DOHH2 (cell line): ENCODE measurements at regions not wholly inside any gene's neighbourhood (a gene's known extent, or its start where the extent isn't known, plus 50 kb on each side); places are given as distances from the start of the nearest gene placed in this dataset.

Source experiments
- H3F3A ChIP-seq: fragments of 200-600 bp; sonication (generic), shearing (Covaris generic); 2 replicates; pipeline ENCODE4 v1.6.0; 2016; ENCODE audit warnings: antibody characterized with exemption, mild to moderate bottlenecking; ENCODE audit not compliant: control insufficient read depth, insufficient read depth
- H3K27ac ChIP-seq: fragments of 200-600 bp; sonication (generic); 2 replicates; pipeline ENCODE4 v1.5.1; 2014; ENCODE audit warnings: low read depth, mild to moderate bottlenecking, low read length, moderate library complexity
- H3K27me3 ChIP-seq: fragments of 200-600 bp; sonication (generic); 2 replicates; pipeline ENCODE4 v1.6.1; 2014; ENCODE audit warnings: mild to moderate bottlenecking, low read length, mixed read lengths; ENCODE audit not compliant: control insufficient read depth
- H3K36me3 ChIP-seq: fragments of 200-600 bp; sonication (generic); 2 replicates; pipeline ENCODE4 v1.6.1; 2014; ENCODE audit warnings: mild to moderate bottlenecking, low read length, moderate library complexity, mixed read lengths; ENCODE audit not compliant: control insufficient read depth
- H3K4me1 ChIP-seq: fragments of 200-600 bp; sonication (generic); 2 replicates; pipeline ENCODE4 v1.6.1; 2014; ENCODE audit warnings: mild to moderate bottlenecking, low read length, mixed read lengths; ENCODE audit not compliant: control insufficient read depth
- H3K4me2 ChIP-seq: fragments of 200-600 bp; sonication (generic); 2 replicates; pipeline ENCODE4 v1.6.0; 2014; ENCODE audit warnings: mild to moderate bottlenecking, low read length, moderate library complexity
- H3K4me3 ChIP-seq: fragments of 200-600 bp; sonication (generic); 2 replicates; pipeline ENCODE4 v1.5.1; 2014; ENCODE audit warnings: mild to moderate bottlenecking, low read length, mixed read lengths
- H3K79me2 ChIP-seq: fragments of 200-600 bp; sonication (generic); 2 replicates; pipeline ENCODE4 v1.6.1; 2014; ENCODE audit warnings: mild to moderate bottlenecking, low read length, mixed read lengths; ENCODE audit not compliant: control insufficient read depth
- H3K9me2 ChIP-seq: fragments of 200-600 bp; sonication (generic); replicated peaks from 2 replicates; pipeline ENCODE4 v1.6.1; 2014; ENCODE audit warnings: mild to moderate bottlenecking, low read length, mixed read lengths; ENCODE audit not compliant: control insufficient read depth
- H3K9me3 ChIP-seq: fragments of 200-600 bp; sonication (generic); 2 replicates; pipeline ENCODE4 v1.6.1; 2014; ENCODE audit warnings: antibody characterized with exemption, low read length, mixed read lengths; ENCODE audit not compliant: control insufficient read depth, insufficient read depth
- H4K20me1 ChIP-seq: fragments of 200-600 bp; sonication (generic); 2 replicates; pipeline ENCODE4 v1.6.0; 2014; ENCODE audit warnings: low read depth, mild to moderate bottlenecking, antibody characterized with exemption, low read length, moderate library complexity; ENCODE audit not compliant: control insufficient read depth, insufficient read depth
- EZH2phosphoT487 ChIP-seq: fragments of 200-600 bp; sonication (generic); IDR thresholded peaks from 2 replicates; pipeline ENCODE4 v1.6.1; 2017; ENCODE audit warnings: borderline replicate concordance, mild to moderate bottlenecking, antibody characterized with exemption, low read length, moderate library complexity, mixed read lengths
- TF ChIP-seq, protein P1 (sequence below): fragments of 200-600 bp; sonication (generic); IDR thresholded peaks from one replicate; pipeline ENCODE4 v1.5.1; 2014; ENCODE audit warnings: antibody characterized with exemption, mild to moderate bottlenecking, low read depth, low read length; ENCODE audit not compliant: poor library complexity, severe bottlenecking

DNA sequence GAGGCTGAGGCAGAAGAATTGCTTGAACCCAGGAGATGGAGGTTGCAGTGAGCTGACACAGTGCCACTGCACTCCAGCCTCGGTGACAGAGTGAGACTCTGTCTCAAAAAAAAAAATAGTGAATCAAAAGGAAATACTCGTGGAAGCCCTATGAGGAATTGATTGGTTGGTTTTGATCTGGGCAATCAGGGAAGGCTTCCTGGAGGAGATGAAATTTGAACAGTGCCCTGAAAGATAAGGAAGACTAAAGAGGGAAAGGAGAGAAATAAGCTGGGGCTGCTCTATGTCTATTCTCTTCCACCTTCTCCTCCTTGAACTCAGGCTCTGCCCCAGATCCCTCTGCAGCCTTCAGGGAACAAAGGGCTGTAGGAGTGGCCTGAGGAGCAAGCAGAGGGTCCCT, 54.1 kb downstream of the IRF2BPL start:
- Histone ChIP-seq H3K4me2 (no peak overlapping the region), H3K9me3 (no peaks in the 10 kb centered on the region), H3K79me2 (no peaks in the 10 kb centered on the region), H3K4me3 (no peak overlapping the region), H3K9me2 (no peaks in the 10 kb centered on the region), H3K27ac (no peak overlapping the region), H3K36me3 (no peaks in the 10 kb centered on the region), H3K4me1 (peaks cover 4% of the 10 kb centered on the region; the same call in 1 of the 2 replicates), H4K20me1 (0 out of 2 replicates have a peak, but pooled peaks cover 3% of the 10 kb centered on the region), H3F3A (no peaks in the 10 kb centered on the region), H3K27me3 (peaks cover 16% of the 10 kb centered on the region)
- TF ChIP-seq, protein P1, sequence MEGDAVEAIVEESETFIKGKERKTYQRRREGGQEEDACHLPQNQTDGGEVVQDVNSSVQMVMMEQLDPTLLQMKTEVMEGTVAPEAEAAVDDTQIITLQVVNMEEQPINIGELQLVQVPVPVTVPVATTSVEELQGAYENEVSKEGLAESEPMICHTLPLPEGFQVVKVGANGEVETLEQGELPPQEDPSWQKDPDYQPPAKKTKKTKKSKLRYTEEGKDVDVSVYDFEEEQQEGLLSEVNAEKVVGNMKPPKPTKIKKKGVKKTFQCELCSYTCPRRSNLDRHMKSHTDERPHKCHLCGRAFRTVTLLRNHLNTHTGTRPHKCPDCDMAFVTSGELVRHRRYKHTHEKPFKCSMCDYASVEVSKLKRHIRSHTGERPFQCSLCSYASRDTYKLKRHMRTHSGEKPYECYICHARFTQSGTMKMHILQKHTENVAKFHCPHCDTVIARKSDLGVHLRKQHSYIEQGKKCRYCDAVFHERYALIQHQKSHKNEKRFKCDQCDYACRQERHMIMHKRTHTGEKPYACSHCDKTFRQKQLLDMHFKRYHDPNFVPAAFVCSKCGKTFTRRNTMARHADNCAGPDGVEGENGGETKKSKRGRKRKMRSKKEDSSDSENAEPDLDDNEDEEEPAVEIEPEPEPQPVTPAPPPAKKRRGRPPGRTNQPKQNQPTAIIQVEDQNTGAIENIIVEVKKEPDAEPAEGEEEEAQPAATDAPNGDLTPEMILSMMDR, result no peak
- no peak for TF ChIP-seq EZH2phosphoT487

DNA sequence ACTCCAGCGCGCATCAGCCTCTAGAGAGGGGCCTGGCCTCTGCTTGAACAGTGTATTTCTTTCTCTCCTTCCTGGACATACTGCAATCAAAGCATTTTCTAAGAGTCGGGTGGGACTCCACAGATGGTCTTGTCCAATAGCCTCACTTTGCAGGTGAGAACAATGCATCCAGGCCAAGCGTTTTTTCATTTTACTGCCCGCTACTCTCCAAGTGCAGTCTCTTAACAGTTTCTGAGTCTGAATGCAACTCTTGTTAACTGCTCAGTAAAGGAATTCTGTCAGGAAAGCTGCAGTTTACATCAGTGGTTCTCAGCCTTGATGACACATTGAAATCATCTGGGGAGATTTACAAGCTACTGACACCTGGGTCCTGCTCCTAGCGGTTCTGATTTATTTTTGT, 57.0 kb downstream of the IRF2BPL start:
- no peaks in the 10 kb centered on the region for H3K79me2 ChIP-seq
- H3K9me3 ChIP-seq, result no peaks in the 10 kb centered on the region
- H3F3A ChIP-seq, result no peaks in the 10 kb centered on the region
- H3K4me3 ChIP-seq, result no peak overlapping the region
- H3K4me2 ChIP-seq, result no peak overlapping the region
- H3K27me3 ChIP-seq, result peaks cover 21% of the 10 kb centered on the region
- H3K9me2 ChIP-seq, result no peaks in the 10 kb centered on the region
- no peaks in the 10 kb centered on the region for H3K36me3 ChIP-seq
- H3K4me1 ChIP-seq, result no peaks in the 10 kb centered on the region
- H4K20me1 ChIP-seq, result 0 out of 2 replicates have a peak, but pooled peaks cover 3% of the 10 kb centered on the region
- H3K27ac ChIP-seq, result no peak overlapping the region
- no peak for TF ChIP-seq EZH2phosphoT487
- TF ChIP-seq, protein P1, result no peak

DNA sequence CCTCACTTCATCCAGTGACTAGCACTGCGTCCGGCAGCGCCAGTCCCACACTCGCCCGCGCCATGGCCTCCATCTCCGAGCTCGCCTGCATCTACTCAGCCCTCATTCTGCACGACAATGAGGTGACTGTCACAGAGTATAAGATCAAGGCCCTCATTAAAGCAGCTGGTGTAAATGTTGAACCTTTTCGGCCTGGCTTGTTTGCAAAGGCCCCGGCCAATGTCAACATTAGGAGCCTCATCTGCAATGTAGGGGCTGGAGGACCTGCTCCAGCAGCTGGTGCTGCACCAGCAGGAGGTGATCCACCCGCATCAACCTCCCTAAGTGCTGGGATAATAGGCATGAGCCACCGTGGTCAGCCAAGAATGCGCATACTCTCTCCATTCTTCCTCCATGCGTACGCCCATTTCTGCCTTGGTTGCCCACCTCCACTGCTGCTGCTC, 59.9 kb downstream of the IRF2BPL start:
- H3K4me3 ChIP-seq, result no peak overlapping the region
- H3K4me1 ChIP-seq, result no peaks in the 10 kb centered on the region
- H3K9me2 ChIP-seq, result no peaks in the 10 kb centered on the region
- H3F3A ChIP-seq, result no peaks in the 10 kb centered on the region
- H3K4me2 ChIP-seq, result no peak overlapping the region
- no peak for TF ChIP-seq EZH2phosphoT487
- TF ChIP-seq, protein P1, result no peak
- no peaks in the 10 kb centered on the region for H3K79me2 ChIP-seq
- peaks cover 8% of the 10 kb centered on the region; the same call in 1 of the 2 replicates for H4K20me1 ChIP-seq
- H3K27me3 ChIP-seq, result peaks cover 36% of the 10 kb centered on the region
- no peak overlapping the region for H3K27ac ChIP-seq
- H3K36me3 ChIP-seq, result no peaks in the 10 kb centered on the region
- no peaks in the 10 kb centered on the region for H3K9me3 ChIP-seq

DNA sequence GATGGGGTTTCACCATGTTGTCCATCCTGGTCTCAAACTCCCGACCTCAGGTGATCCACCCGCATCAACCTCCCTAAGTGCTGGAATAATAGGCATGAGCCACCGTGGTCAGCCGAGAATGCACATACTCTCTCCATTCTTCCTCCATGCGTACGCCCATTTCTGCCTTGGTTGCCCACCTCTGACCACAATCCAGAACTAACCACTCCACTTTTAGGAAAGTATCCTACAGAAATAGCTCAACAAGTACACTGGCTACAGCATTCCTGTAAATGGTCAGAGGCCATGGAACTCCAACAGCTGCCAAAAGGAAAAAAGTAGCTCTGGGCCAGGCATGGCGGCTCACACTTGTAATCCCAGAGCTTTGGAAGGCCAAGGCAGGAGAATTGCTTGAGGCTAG, 60.7 kb downstream of the IRF2BPL start:
- H3K27ac ChIP-seq, result no peak overlapping the region
- H3K27me3 ChIP-seq, result peaks cover 42% of the 10 kb centered on the region
- no peaks in the 10 kb centered on the region for H3K9me2 ChIP-seq
- H3K9me3 ChIP-seq, result no peaks in the 10 kb centered on the region
- no peaks in the 10 kb centered on the region; the same call in 1 of the 2 replicates for H3K4me1 ChIP-seq
- peaks cover 11% of the 10 kb centered on the region; the same call in 1 of the 2 replicates for H4K20me1 ChIP-seq
- H3K4me2 ChIP-seq, result no peak overlapping the region
- TF ChIP-seq, protein P1, result no peak
- no peak for TF ChIP-seq EZH2phosphoT487
- H3K36me3 ChIP-seq, result no peaks in the 10 kb centered on the region
- H3K79me2 ChIP-seq, result no peaks in the 10 kb centered on the region
- no peaks in the 10 kb centered on the region for H3F3A ChIP-seq
- no peak overlapping the region for H3K4me3 ChIP-seq
